SK-N-SH (cell line): ENCODE measurements at regions not wholly inside any gene's neighbourhood (a gene's known extent, or its start where the extent isn't known, plus 50 kb on each side); places are given as distances from the start of the nearest gene placed in this dataset.

Experiments used
- CTCF ChIA-PET: fragments of 300-600, 350-600 bp; formaldehyde crosslinking; extraction: SDS; loops from one replicate; lab custom pipeline; 2021; lab: Yijun Ruan, JAX
- POLR2A ChIA-PET: fragments of 350-600 bp; sonication (Branson Sonifier 250); formaldehyde crosslinking; extraction: SDS; loops from one replicate; lab custom pipeline; 2020; ENCODE audit warnings: antibody characterized with exemption, inconsistent platforms; lab: Yijun Ruan, JAX
- DNase-seq: peaks from one replicate; pipeline ENCODE4 v3.0.0; 2012
- H2AFZ ChIP-seq: fragments of 200-600 bp; sonication (generic); 2 replicates; pipeline ENCODE4 v1.8.1; 2016; ENCODE audit warnings: antibody characterized with exemption, mild to moderate bottlenecking, low read depth
- H3F3A ChIP-seq: fragments of 200-600 bp; sonication (generic); replicated peaks from 2 replicates; pipeline ENCODE3; 2016; ENCODE audit warnings: antibody characterized with exemption, mild to moderate bottlenecking; ENCODE audit not compliant: insufficient read depth
- H3K27ac ChIP-seq, 2 experiments: fragments of 200-500 bp in 1 of 2; fragments of 200-600 bp in 1 of 2; sonication (Bioruptor generic) in 1 of 2; sonication (generic), shearing (Covaris generic) in 1 of 2; 2 replicates each; pipeline versions ENCODE4 v1.5.1 to v1.6.1; 2014 to 2016; ENCODE audit warnings: low read depth in 2 of 2, inconsistent platforms in 1 of 2, low read length in 1 of 2, mild to moderate bottlenecking in 1 of 2, mixed read lengths in 1 of 2
- H3K27me3 ChIP-seq: fragments of 200-600 bp; sonication (generic), shearing (Covaris generic); 2 replicates; pipeline ENCODE4 v1.6.1; 2016; ENCODE audit warnings: mixed run types; ENCODE audit not compliant: insufficient read depth
- H3K36me3 ChIP-seq, 2 experiments: fragments of 200-500 bp in 1 of 2; fragments of 200-600 bp in 1 of 2; sonication (Bioruptor generic) in 1 of 2; sonication (generic) in 1 of 2; replicated peaks in 1 of 2; 2 replicates each; pipeline versions ENCODE3 to v1.5.1; 2014 to 2016; ENCODE audit warnings: low read length in 1 of 2, mild to moderate bottlenecking in 1 of 2; ENCODE audit not compliant: insufficient read depth in 2 of 2, control insufficient read depth in 1 of 2
- H3K4me1 ChIP-seq, 2 experiments: fragments of 200-500 bp in 1 of 2; fragments of 200-600 bp in 1 of 2; sonication (Bioruptor generic) in 1 of 2; sonication (generic), shearing (Covaris generic) in 1 of 2; 2 replicates each; pipeline versions ENCODE4 v1.5.1 to v1.6.1; 2014 to 2016; ENCODE audit warnings: low read depth in 1 of 2, low read length in 1 of 2, mixed run types in 1 of 2; ENCODE audit not compliant: insufficient read depth in 2 of 2, control insufficient read depth in 1 of 2
- H3K4me2 ChIP-seq: fragments of 200-600 bp; sonication (generic), shearing (Covaris generic); 2 replicates; pipeline ENCODE4 v1.6.1; 2017; ENCODE audit warnings: mixed run types
- H3K4me3 ChIP-seq, 2 experiments: fragments of 200-500 bp in 1 of 2; fragments of 200-600 bp in 1 of 2; sonication (Bioruptor generic) in 1 of 2; sonication (generic), shearing (Covaris generic) in 1 of 2; 2 replicates each; pipeline versions ENCODE4 v1.5.1 to v1.8.1; 2014 to 2016; ENCODE audit warnings: low read depth in 2 of 2, inconsistent platforms in 1 of 2, low read length in 1 of 2, mild to moderate bottlenecking in 1 of 2, mixed read lengths in 1 of 2, moderate library complexity in 1 of 2
- H3K79me2 ChIP-seq: fragments of 200-600 bp; sonication (generic); 2 replicates; pipeline ENCODE4 v1.8.1; 2017; ENCODE audit warnings: mild to moderate bottlenecking; ENCODE audit not compliant: insufficient read depth
- H3K9ac ChIP-seq: fragments of 200-600 bp; sonication (generic); 2 replicates; pipeline ENCODE4 v1.6.1; 2017; ENCODE audit warnings: mixed run types
- H3K9me2 ChIP-seq: fragments of 200-600 bp; sonication (generic); 2 replicates; pipeline ENCODE4 v1.6.1; 2017; ENCODE audit warnings: mixed run types
- H3K9me3 ChIP-seq: fragments of 200-600 bp; sonication (generic); 2 replicates; pipeline ENCODE4 v1.6.1; 2017; ENCODE audit warnings: mixed run types, mild to moderate bottlenecking, moderate library complexity
- H4K20me1 ChIP-seq: fragments of 200-600 bp; sonication (generic); 2 replicates; pipeline ENCODE4 v1.6.1; 2017; ENCODE audit warnings: mild to moderate bottlenecking, mixed run types; ENCODE audit not compliant: insufficient read depth
- CHD2 ChIP-seq: fragments of 150-350 bp; IDR thresholded peaks from 2 replicates; pipeline ENCODE4 v1.6.1; 2018; ENCODE audit warnings: low read length; ENCODE audit not compliant: partially characterized antibody
- CTCF ChIP-seq: fragments of 200-600 bp; sonication (generic); IDR thresholded peaks from 2 replicates; pipeline ENCODE4 v1.6.1; 2017; ENCODE audit warnings: antibody characterized with exemption, mild to moderate bottlenecking, moderate library complexity
- EP300 ChIP-seq, 2 experiments: IDR thresholded peaks; 2 replicates each; pipeline versions ENCODE4 v1.4.0 to v1.6.1; 2012; ENCODE audit warnings: borderline replicate concordance in 1 of 2, low read depth in 1 of 2, low read length in 1 of 2
- FOSL2 ChIP-seq: IDR thresholded peaks from 2 replicates; pipeline ENCODE4 v1.4.0; 2012; ENCODE audit warnings: low read depth, mild to moderate bottlenecking, moderate library complexity, borderline replicate concordance
- FOXJ3 ChIP-seq: sonication (generic); formaldehyde crosslinking; IDR thresholded peaks from 2 replicates; pipeline ENCODE4 v1.5.1; 2020; ENCODE audit warnings: mild to moderate bottlenecking, missing genetic modification reagents
- FOXM1 ChIP-seq: IDR thresholded peaks from 2 replicates; pipeline ENCODE4 v1.4.0; 2012; ENCODE audit warnings: low read depth, mild to moderate bottlenecking
- GABPA ChIP-seq: IDR thresholded peaks from 2 replicates; pipeline ENCODE4 v1.4.0; 2012; ENCODE audit warnings: low read depth, mild to moderate bottlenecking
- IRF3 ChIP-seq: fragments of 150-350 bp; IDR thresholded peaks from 2 replicates; pipeline ENCODE4 v1.6.1; 2016; ENCODE audit warnings: mild to moderate bottlenecking, low read depth, low read length
- JUND ChIP-seq: IDR thresholded peaks from 2 replicates; pipeline ENCODE4 v1.4.0; 2012
- MEF2A ChIP-seq: IDR thresholded peaks from 2 replicates; pipeline ENCODE4 v1.4.0; 2012; ENCODE audit warnings: low read depth, borderline replicate concordance
- NFIC ChIP-seq: IDR thresholded peaks from 2 replicates; pipeline ENCODE4 v1.4.0; 2012; ENCODE audit warnings: borderline replicate concordance
- NRF1 ChIP-seq: IDR thresholded peaks from 2 replicates; pipeline ENCODE4 v1.6.1; 2012; ENCODE audit warnings: low read depth, mild to moderate bottlenecking, low read length
- POLR2AphosphoS5 ChIP-seq: IDR thresholded peaks from 2 replicates; pipeline ENCODE4 v1.6.1; 2012; ENCODE audit warnings: low read depth, low read length
- RCOR1 ChIP-seq: fragments of 150-350 bp; IDR thresholded peaks from 2 replicates; pipeline ENCODE4 v1.6.1; 2017; ENCODE audit warnings: antibody characterized with exemption, low read length
- SMC3 ChIP-seq: IDR thresholded peaks from 2 replicates; pipeline ENCODE4 v1.6.1; 2012; ENCODE audit warnings: low read depth, low read length, improper control_type of control experiment
- TCF12 ChIP-seq: IDR thresholded peaks from 2 replicates; pipeline ENCODE4 v1.4.0; 2012
- TEAD4 ChIP-seq: IDR thresholded peaks from 2 replicates; pipeline ENCODE4 v1.4.0; 2012; ENCODE audit warnings: mild to moderate bottlenecking, borderline replicate concordance; ENCODE audit not compliant: insufficient read depth
- USF1 ChIP-seq: IDR thresholded peaks from 2 replicates; pipeline ENCODE4 v1.4.0; 2012; ENCODE audit warnings: low read depth, borderline replicate concordance
- USF2 ChIP-seq: fragments of 150-350 bp; IDR thresholded peaks from 2 replicates; pipeline ENCODE4 v1.6.1; 2017; ENCODE audit warnings: antibody characterized with exemption, low read length, low read depth, borderline replicate concordance
- ZBTB33 ChIP-seq: IDR thresholded peaks from 2 replicates; pipeline ENCODE4 v1.4.0; 2012; ENCODE audit warnings: low read depth, borderline replicate concordance
- WGBS: methylation state at CpG from one replicate; pipeline ENCODE4 v1.1.6; 2017; ENCODE audit warnings: low lambda C conversion rate; 5-methylcytosine and 5-hydroxymethylcytosine counted together

- Histone ChIP-seq H3F3A (peaks cover 16% of the 10 kb centered on the region), H3K4me3 (peak overlapping the region in 1 of 2 experiments; percentile 48; a peak in 2 of 4 replicates), H3K79me2 (no peaks in the 10 kb centered on the region), H2AFZ (peak overlapping the region; percentile 67; the same call in 1 of the 2 replicates), H3K4me1 (no peaks in the 10 kb centered on the region; a peak in 3 of 4 replicates), H3K27ac (peak overlapping the region in 1 of 2 experiments; percentile 85; a peak in 3 of 4 replicates), H3K9me2 (no peaks in the 10 kb centered on the region), H3K9ac (peak overlapping the region; percentile 50; the same call in 1 of the 2 replicates), H3K27me3 (no peaks in the 10 kb centered on the region), H3K9me3 (no peaks in the 10 kb centered on the region), H4K20me1 (no peaks in the 10 kb centered on the region), H3K36me3 (no peaks in the 10 kb centered on the region), H3K4me2 (peak overlapping the region; percentile 52)
- CTCF ChIA-PET: interaction anchor here (1.1 kb wide), 1 partner anchor 42 kb away, joined by 4 read pairs; no protein-coding TSS in a partner anchor
- POLR2A ChIA-PET: no interaction called here
- no peak for DNase-seq
- 92% methylated on average over 1 of the region's 1 CpG for WGBS
- no peak for TF ChIP-seq JUND
- TF ChIP-seq CHD2: no peak
- TF ChIP-seq FOXJ3 (CRISPR knock-in tag): no peak
- no peak for TF ChIP-seq POLR2AphosphoS5
- no peak for TF ChIP-seq IRF3
- no peak for TF ChIP-seq SMC3
- no peak for TF ChIP-seq NFIC
- no peak for TF ChIP-seq USF1
- no peak for TF ChIP-seq FOSL2
- TF ChIP-seq GABPA: no peak
- TF ChIP-seq NRF1: no peak
- TF ChIP-seq USF2: no peak
Observed at GRCh38 chr9:18296702-18297055, 177.3 kb upstream of the ADAMTSL1 start.

- WGBS: 22% methylated on average over 9 of the region's 9 CpGs
- CTCF ChIA-PET: interaction anchor here (1.1 kb wide), 1 partner anchor 42 kb away, joined by 4 read pairs; no protein-coding TSS in a partner anchor
- peaks cover 16% of the 10 kb centered on the region for H3F3A ChIP-seq
- POLR2A ChIA-PET: no interaction called here
- H3K9me2 ChIP-seq: no peaks in the 10 kb centered on the region
- peak; percentile 20 for DNase-seq
- no peaks in the 10 kb centered on the region for H3K9me3 ChIP-seq
- peak overlapping the region; percentile 52 for H3K4me2 ChIP-seq
- H3K4me1 ChIP-seq: no peaks in the 10 kb centered on the region; a peak in 3 of 4 replicates
- peak overlapping the region in 1 of 2 experiments; percentile 48; a peak in 2 of 4 replicates for H3K4me3 ChIP-seq
- no peaks in the 10 kb centered on the region for H3K79me2 ChIP-seq
- H3K9ac ChIP-seq: peak overlapping the region; percentile 50; the same call in 1 of the 2 replicates
- no peaks in the 10 kb centered on the region for H3K27me3 ChIP-seq
- no peaks in the 10 kb centered on the region for H4K20me1 ChIP-seq
- H3K27ac ChIP-seq: peak overlapping the region; percentile 36 to 85; a peak in 3 of 4 replicates
- H3K36me3 ChIP-seq: no peaks in the 10 kb centered on the region
- H2AFZ ChIP-seq: peak overlapping the region; percentile 67
- TF ChIP-seq ZBTB33: no peak
- no peak for TF ChIP-seq FOXJ3 (CRISPR knock-in tag)
- peak; percentile 63; the same call in 1 of the 2 replicates for TF ChIP-seq MEF2A
- peak; percentile 47 for TF ChIP-seq TCF12
- no peak for TF ChIP-seq TEAD4
- peak; percentile 64 for TF ChIP-seq CTCF
- no peak for TF ChIP-seq EP300 (IDR thresholded peaks at IDR 0.05; ENCODE audit: borderline replicate concordance in 1 of 2, low read depth in 1 of 2, low read length in 1 of 2)
- TF ChIP-seq RCOR1: no peak
- TF ChIP-seq FOXM1: no peak
Observed at GRCh38 chr9:18297056-18297841, 176.7 kb upstream of the ADAMTSL1 start.
